Thoracic aorta (tissue), 2 donors: ENCODE measurements at regions not wholly inside any gene's neighbourhood (a gene's known extent, or its start where the extent isn't known, plus 50 kb on each side); places are given as distances from the start of the nearest gene placed in this dataset.
A peak's percentile ranks its signal among the peaks of the same experiment; 100 is the strongest.

Experiments used
- ATAC-seq: fragments of 150-250 bp; one replicate; pipeline ENCODE4 v1.8.0; 2017; ENCODE audit warnings: low read depth; ENCODE audit not compliant: insufficient number of reproducible peaks, low FRiP score
- DNase-seq: peaks from one replicate; pipeline ENCODE4 v3.0.0-alpha.2; 2020; ENCODE audit warnings: low spot score
- H3K27ac ChIP-seq, 2 donors: fragments of 200-600 bp; sonication (generic); 1 replicate in 1 of 2; 2 replicates in 1 of 2; pipeline ENCODE4 v1.5.1; 2016; ENCODE audit warnings: mild to moderate bottlenecking in 2 of 2, moderate library complexity in 2 of 2
- H3K27me3 ChIP-seq: fragments of 200-600 bp; sonication (generic); replicated peaks from 2 replicates; pipeline ENCODE4 v1.6.0; 2016; ENCODE audit warnings: mild to moderate bottlenecking; ENCODE audit not compliant: insufficient read depth
- H3K36me3 ChIP-seq: fragments of 200-600 bp; sonication (generic); one replicate; pipeline ENCODE4 v1.5.1; 2016
- H3K4me1 ChIP-seq, 2 donors: fragments of 200-600 bp; sonication (generic); 1 replicate in 1 of 2; 2 replicates in 1 of 2; pipeline versions ENCODE4 v1.5.1 to v1.6.0; 2016; ENCODE audit warnings: low read depth in 2 of 2, mild to moderate bottlenecking in 1 of 2; ENCODE audit not compliant: control insufficient read depth in 1 of 2
- H3K4me3 ChIP-seq: fragments of 200-600 bp; sonication (generic); 2 replicates; pipeline ENCODE4 v1.5.1; 2016; ENCODE audit warnings: mild to moderate bottlenecking
- H3K9me3 ChIP-seq: fragments of 200-600 bp; sonication (generic); 2 replicates; pipeline ENCODE4 v1.5.1; 2016
- TF ChIP-seq, protein P1 (sequence below): fragments of 200-600 bp; sonication (generic); IDR thresholded peaks from one replicate; pipeline ENCODE4 v1.5.1; 2019; ENCODE audit warnings: antibody characterized with exemption

DNA sequence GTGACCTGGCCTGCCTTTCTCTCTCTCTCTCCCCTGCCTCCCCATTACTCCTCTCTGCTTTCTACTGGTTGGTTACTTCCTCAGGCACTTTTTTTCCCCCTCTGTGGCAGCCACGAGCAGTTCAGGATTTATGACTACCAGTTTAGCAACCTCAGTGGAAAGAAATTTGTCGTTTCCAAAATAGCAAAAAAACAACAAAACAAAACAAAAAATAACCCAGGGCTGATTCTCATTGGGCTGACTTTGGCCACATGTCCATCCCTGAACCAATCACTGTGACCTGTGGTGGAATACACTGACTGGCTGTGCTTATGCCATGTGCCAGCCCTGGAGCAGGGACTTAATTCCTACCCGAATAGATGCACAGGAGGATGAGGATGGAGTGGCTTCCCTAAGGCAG is 137.4 kb downstream of the TFAP2C start:
- no peak overlapping the region for H3K27ac ChIP-seq
- ATAC-seq = peak; percentile 36
- DNase-seq = no peak

GRCh38 chr20:56769921-56770600 is 141.0 kb downstream of the TFAP2C start:
- TF ChIP-seq, protein P1, sequence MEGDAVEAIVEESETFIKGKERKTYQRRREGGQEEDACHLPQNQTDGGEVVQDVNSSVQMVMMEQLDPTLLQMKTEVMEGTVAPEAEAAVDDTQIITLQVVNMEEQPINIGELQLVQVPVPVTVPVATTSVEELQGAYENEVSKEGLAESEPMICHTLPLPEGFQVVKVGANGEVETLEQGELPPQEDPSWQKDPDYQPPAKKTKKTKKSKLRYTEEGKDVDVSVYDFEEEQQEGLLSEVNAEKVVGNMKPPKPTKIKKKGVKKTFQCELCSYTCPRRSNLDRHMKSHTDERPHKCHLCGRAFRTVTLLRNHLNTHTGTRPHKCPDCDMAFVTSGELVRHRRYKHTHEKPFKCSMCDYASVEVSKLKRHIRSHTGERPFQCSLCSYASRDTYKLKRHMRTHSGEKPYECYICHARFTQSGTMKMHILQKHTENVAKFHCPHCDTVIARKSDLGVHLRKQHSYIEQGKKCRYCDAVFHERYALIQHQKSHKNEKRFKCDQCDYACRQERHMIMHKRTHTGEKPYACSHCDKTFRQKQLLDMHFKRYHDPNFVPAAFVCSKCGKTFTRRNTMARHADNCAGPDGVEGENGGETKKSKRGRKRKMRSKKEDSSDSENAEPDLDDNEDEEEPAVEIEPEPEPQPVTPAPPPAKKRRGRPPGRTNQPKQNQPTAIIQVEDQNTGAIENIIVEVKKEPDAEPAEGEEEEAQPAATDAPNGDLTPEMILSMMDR = no peak
- Histone ChIP-seq H3K4me1 (no peaks in the 10 kb centered on the region), H3K36me3 (no peaks in the 10 kb centered on the region), H3K27me3 (no peaks in the 10 kb centered on the region), H3K4me3 (no peak overlapping the region), H3K27ac (no peak overlapping the region), H3K9me3 (no peaks in the 10 kb centered on the region)
- DNase-seq = no peak
- no peak for ATAC-seq

More for the DNA sequence above, 137.4 kb downstream of the TFAP2C start:
- TF ChIP-seq, protein P1 = no peak
- no peak overlapping the region for H3K4me3 ChIP-seq
- no peaks in the 10 kb centered on the region for H3K4me1 ChIP-seq
- no peaks in the 10 kb centered on the region for H3K27me3 ChIP-seq
- no peaks in the 10 kb centered on the region for H3K36me3 ChIP-seq
- H3K9me3 ChIP-seq = no peaks in the 10 kb centered on the region

- Histone ChIP-seq H3K4me1 (no peaks in the 10 kb centered on the region), H3K9me3 (no peaks in the 10 kb centered on the region), H3K27me3 (no peaks in the 10 kb centered on the region), H3K27ac (no peak overlapping the region), H3K36me3 (no peaks in the 10 kb centered on the region), H3K4me3 (no peak overlapping the region)
- no peak for ATAC-seq
- no peak for DNase-seq
- TF ChIP-seq, protein P1 = no peak
Measured at GRCh38 chr20:56773749-56774148, 144.6 kb downstream of the TFAP2C start.

DNA sequence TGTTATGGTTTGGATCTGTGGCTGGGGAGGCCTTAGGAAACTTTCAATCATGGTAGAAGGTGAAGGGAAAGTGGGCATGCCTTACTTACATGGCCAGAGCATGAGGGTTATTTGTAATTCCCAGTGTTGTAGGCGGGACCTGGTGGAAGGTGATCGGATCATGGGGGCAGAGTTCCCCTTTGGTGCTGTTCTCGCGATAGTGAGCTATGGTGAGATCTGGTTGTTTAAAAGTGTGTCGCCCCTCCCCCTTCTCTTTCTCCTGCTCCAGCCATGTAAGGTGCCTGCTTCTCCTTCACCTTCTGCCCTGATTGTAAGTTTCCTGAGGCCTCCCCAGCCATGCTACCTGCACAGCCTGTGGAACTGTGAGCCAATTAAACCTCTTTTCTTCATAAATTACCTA is 145.8 kb downstream of the TFAP2C start:
- no peak overlapping the region for H3K4me3 ChIP-seq
- H3K36me3 ChIP-seq = no peaks in the 10 kb centered on the region
- H3K27ac ChIP-seq = no peak overlapping the region
- H3K4me1 ChIP-seq = no peaks in the 10 kb centered on the region
- TF ChIP-seq, protein P1 = no peak
- DNase-seq (no peak), ATAC-seq (no peak)
- H3K27me3 ChIP-seq = no peaks in the 10 kb centered on the region
- no peaks in the 10 kb centered on the region for H3K9me3 ChIP-seq

GRCh38 chr20:56776345-56776744 is 147.2 kb downstream of the TFAP2C start:
- DNase-seq = no peak
- TF ChIP-seq, protein P1 = no peak
- no peak for ATAC-seq
- H3K4me1 ChIP-seq = no peaks in the 10 kb centered on the region
- no peaks in the 10 kb centered on the region for H3K27me3 ChIP-seq
- no peak overlapping the region for H3K27ac ChIP-seq
- H3K9me3 ChIP-seq = no peaks in the 10 kb centered on the region
- no peak overlapping the region for H3K4me3 ChIP-seq
- H3K36me3 ChIP-seq = no peaks in the 10 kb centered on the region
